Muscle of leg (tissue), 3 donors: ENCODE measurements at regions not wholly inside any gene's neighbourhood (a gene's known extent, or its start where the extent isn't known, plus 50 kb on each side); places are given as distances from the start of the nearest gene placed in this dataset.
A peak's percentile ranks its signal among the peaks of the same experiment; 100 is the strongest.
"Not testable (repeated sequence)": the region's sequence is repeated elsewhere in the genome, so short reads cannot be mapped to it uniquely, and the experiment has no call there.

Experiments used
- DNase-seq: peaks from one replicate; pipeline ENCODE4 v3.0.0; 2013
- H3K27ac ChIP-seq: one replicate; pipeline ENCODE4 v1.5.1; 2013; ENCODE audit warnings: mild to moderate bottlenecking, low read length, control low read depth
- H3K27me3 ChIP-seq: one replicate; pipeline ENCODE4 v1.6.1; 2013; ENCODE audit warnings: low read length; ENCODE audit not compliant: control insufficient read depth, insufficient read depth
- H3K36me3 ChIP-seq: one replicate; pipeline ENCODE4 v1.6.1; 2013; ENCODE audit warnings: low read length; ENCODE audit not compliant: control insufficient read depth, insufficient read depth
- H3K4me1 ChIP-seq: one replicate; pipeline ENCODE4 v1.6.1; 2013; ENCODE audit warnings: low read length; ENCODE audit not compliant: control insufficient read depth, insufficient read depth
- H3K4me3 ChIP-seq: one replicate; pipeline ENCODE4 v1.5.1; 2013; ENCODE audit warnings: low read length, control low read depth
- H3K9me3 ChIP-seq: replicated peaks from 2 replicates; pipeline ENCODE4 v1.6.1; 2013; ENCODE audit warnings: low read depth, low read length; ENCODE audit not compliant: control insufficient read depth
- whole genome bisulfite sequencing: methylation state at CpG from one replicate; pipeline ENCODE4 v1.1.5; 2013; ENCODE audit warnings: missing lambda C conversion rate; ENCODE audit not compliant: insufficient coverage; 5-methylcytosine and 5-hydroxymethylcytosine counted together

DNA sequence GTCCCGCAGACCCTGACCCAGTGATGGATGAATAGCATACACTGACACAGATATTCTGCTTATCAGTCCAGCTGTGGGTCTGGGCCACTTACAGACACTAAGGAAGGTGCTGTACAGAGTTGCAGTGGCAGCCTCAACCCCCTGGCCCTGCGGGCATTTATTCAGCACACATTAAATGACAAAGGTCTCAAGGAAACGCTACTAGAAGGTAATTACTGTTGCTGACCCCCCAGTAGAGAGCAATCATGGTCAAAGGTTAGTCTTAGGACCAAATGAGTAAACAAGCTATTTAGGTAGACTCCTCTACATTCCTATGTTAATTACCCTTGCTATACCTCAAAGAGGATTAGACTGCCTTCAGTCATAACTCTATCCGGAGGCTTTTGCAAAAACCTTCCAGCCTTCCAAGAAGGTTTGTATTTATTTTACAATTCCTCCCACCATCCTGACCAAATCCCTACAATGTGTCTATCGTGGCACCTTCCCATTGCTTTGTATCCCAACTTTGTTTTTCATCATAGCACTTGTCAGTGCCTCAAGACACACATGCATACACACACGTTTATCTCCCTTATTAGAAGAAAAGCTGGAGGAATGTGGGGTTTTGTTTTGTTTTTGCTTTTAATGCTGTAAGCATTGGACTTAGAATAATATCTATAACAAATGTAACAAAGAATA, 227.9 kb downstream of the PYDC2 start:
- Histone ChIP-seq H3K4me3 (no peak overlapping the region), H3K27ac (no peak overlapping the region), H3K4me1 (no peaks in the 10 kb centered on the region), H3K27me3 (no peaks in the 10 kb centered on the region), H3K9me3 (no peaks in the 10 kb centered on the region), H3K36me3 (no peaks in the 10 kb centered on the region)
- 33% methylated on average over 2 of the region's 6 CpGs for WGBS
- no peak for DNase-seq

DNA sequence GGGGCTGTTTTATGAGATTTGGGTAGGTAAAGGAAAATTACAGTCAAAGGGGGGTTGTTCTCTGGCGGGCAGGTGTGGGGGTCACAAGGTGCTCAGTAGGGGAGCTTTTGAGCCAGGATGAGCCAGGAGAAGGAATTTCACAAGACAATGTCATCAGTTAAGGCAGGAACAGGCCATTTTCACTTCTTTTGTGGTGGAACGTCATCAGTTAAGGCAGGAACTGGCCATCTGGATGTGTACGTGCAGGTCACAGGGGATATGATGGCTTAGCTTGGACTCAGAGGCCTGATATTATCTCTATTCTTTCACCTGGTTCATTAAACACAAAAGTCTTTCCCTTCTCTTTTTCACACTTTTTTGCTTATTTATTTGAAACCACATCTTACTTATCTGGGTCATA, 230.2 kb downstream of the PYDC2 start:
- H3K27me3 ChIP-seq, DNase-seq, H3K9me3 ChIP-seq, H3K27ac ChIP-seq, H3K4me3 ChIP-seq, H3K36me3 ChIP-seq, H3K4me1 ChIP-seq: not testable (repeated sequence)
- WGBS = no CpG with 5 or more reads among the region's 3 CpGs

- WGBS = no CpG with 5 or more reads among the region's 7 CpGs
- Histone ChIP-seq H3K36me3 (no peaks in the 10 kb centered on the region), H3K27me3 (no peaks in the 10 kb centered on the region), H3K27ac (no peak overlapping the region), H3K9me3 (no peaks in the 10 kb centered on the region), H3K4me1 (no peaks in the 10 kb centered on the region), H3K4me3 (no peak overlapping the region)
- no peak for DNase-seq
Measured at GRCh38 chr3:191695131-191695814, 234.3 kb downstream of the PYDC2 start.

GRCh38 chr3:191695815-191696153, 234.8 kb downstream of the PYDC2 start:
- Histone ChIP-seq H3K36me3 (no peaks in the 10 kb centered on the region), H3K27me3 (no peaks in the 10 kb centered on the region), H3K4me3 (no peak overlapping the region), H3K4me1 (no peaks in the 10 kb centered on the region), H3K27ac (no peak overlapping the region), H3K9me3 (no peaks in the 10 kb centered on the region)
- no peak for DNase-seq

GRCh38 chr3:191696348-191696747, 235.4 kb downstream of the PYDC2 start:
- Histone ChIP-seq H3K9me3 (no peaks in the 10 kb centered on the region), H3K4me3 (no peak overlapping the region), H3K4me1 (no peaks in the 10 kb centered on the region), H3K27ac (no peak overlapping the region), H3K27me3 (no peaks in the 10 kb centered on the region), H3K36me3 (no peaks in the 10 kb centered on the region)
- DNase-seq = no peak

DNA sequence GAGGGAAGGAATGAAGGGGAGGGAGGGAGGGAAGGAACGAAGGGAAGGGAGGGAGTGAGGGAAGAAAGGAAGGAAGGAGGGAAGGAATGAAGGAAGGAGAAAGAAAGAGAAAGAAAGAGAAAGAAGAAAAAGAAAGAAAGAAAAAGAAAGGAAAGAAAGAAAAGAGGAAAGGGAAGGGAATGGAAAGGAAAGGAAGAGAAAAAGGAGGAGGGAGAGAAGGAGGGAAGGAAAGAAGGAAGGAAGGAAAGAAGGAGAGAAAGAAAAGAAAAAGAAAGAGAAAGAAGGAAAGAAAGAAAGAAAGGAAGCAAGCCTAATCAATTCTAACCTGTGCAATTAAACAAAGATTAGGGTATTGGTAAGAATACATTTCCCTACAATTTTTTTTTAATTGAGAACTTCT, 238.6 kb downstream of the PYDC2 start:
- no peak for DNase-seq
- H3K9me3 ChIP-seq = peaks cover 6% of the 10 kb centered on the region
- WGBS = 72% methylated on average over 1 of the region's 1 CpG

DNA sequence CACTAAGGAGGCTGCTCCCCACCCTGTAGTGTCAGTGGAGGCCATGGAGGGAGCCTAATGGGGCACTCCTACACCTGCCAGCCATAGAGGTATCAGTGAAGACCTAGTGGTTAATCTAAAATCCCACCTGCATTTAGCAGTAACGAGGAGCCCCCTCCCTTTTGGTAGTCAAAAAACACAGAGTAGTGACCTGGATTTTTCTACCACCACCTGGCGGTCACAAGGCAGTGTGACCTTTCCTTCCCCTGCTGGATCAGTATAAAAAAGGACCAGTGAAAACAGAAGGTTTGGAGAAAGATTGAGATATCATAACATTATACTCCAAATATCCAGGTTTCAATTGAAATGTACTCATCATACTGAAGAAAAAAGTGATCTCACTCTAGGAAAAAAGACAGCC, 241.2 kb downstream of the PYDC2 start:
- no peak for DNase-seq
- Histone ChIP-seq H3K36me3 (no peaks in the 10 kb centered on the region), H3K4me1 (no peaks in the 10 kb centered on the region), H3K4me3 (no peak overlapping the region), H3K27me3 (no peaks in the 10 kb centered on the region), H3K27ac (no peak overlapping the region), H3K9me3 (peaks cover 6% of the 10 kb centered on the region)
- no CpG with 5 or more reads among the region's 2 CpGs for WGBS

More for the DNA sequence above, 238.6 kb downstream of the PYDC2 start:
- Histone ChIP-seq H3K27me3 (no peaks in the 10 kb centered on the region), H3K36me3 (no peaks in the 10 kb centered on the region), H3K27ac (no peak overlapping the region), H3K4me3 (no peak overlapping the region), H3K4me1 (no peaks in the 10 kb centered on the region)

GRCh38 chr3:191707817-191708216, 246.9 kb downstream of the PYDC2 start:
- Histone ChIP-seq H3K4me1 (no peaks in the 10 kb centered on the region), H3K9me3 (peaks cover 3% of the 10 kb centered on the region), H3K36me3 (no peaks in the 10 kb centered on the region), H3K27me3 (no peaks in the 10 kb centered on the region), H3K27ac (no peak overlapping the region), H3K4me3 (no peak overlapping the region)
- 76% methylated on average over 3 of the region's 6 CpGs for WGBS
- DNase-seq = no peak

DNA sequence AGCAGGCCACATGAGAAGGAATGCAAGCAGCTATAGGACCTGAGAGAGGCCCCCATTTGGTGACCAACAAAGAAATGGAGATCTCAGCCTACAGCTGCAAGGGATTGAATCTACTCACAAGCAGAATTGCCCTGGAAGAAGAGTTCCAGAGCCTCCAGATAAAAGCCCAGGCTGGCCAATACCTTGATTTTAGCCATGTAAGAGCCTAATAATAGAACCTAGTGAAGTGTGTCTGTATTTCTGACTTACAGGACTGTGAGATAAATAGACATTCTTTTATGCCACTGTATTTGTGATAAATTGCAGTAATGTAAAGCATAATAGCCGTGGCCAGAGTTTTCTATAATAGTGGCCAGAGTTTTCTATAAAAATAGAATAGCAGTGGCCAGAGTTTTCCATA, 254.6 kb downstream of the PYDC2 start:
- Histone ChIP-seq H3K4me3 (no peak overlapping the region), H3K9me3 (no peaks in the 10 kb centered on the region), H3K27me3 (no peaks in the 10 kb centered on the region), H3K4me1 (no peaks in the 10 kb centered on the region), H3K36me3 (no peaks in the 10 kb centered on the region), H3K27ac (no peak overlapping the region)
- DNase-seq = no peak
- no CpG with 5 or more reads among the region's 1 CpG for WGBS

DNA sequence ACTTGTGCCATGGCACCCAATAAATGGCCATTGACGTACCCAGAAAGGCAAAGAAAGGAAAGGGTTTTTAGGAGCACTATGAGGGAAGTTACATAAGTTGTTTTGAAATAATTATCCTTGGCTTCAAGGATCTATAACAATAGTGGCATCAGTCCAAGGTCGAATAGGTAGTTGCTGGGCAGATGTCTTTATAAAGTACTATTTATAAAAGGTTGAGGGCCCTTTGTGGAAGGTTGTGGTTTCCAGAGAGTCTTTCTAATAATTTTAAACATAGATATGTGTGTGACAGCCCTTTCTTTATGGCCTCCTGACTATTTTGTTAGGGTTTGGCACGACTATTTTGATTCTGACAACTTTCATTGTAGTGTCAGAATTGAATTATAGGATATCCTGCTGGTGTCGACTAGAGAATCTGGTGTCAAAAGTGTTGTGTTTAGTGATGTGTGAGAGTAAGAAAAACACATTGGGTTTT, 260.5 kb downstream of the PYDC2 start:
- Histone ChIP-seq H3K4me1 (no peaks in the 10 kb centered on the region), H3K27me3 (no peaks in the 10 kb centered on the region), H3K27ac (peak overlapping the region; percentile 37), H3K4me3 (no peak overlapping the region), H3K36me3 (no peaks in the 10 kb centered on the region), H3K9me3 (no peaks in the 10 kb centered on the region)
- DNase-seq = peak; percentile 22
- no CpG with 5 or more reads among the region's 4 CpGs for WGBS

GRCh38 chr3:191721990-191722389, 261.0 kb downstream of the PYDC2 start:
- Histone ChIP-seq H3K27me3 (no peaks in the 10 kb centered on the region), H3K36me3 (no peaks in the 10 kb centered on the region), H3K4me3 (no peak overlapping the region), H3K27ac (peak overlapping the region; percentile 37), H3K9me3 (no peaks in the 10 kb centered on the region), H3K4me1 (no peaks in the 10 kb centered on the region)
- no peak for DNase-seq
- WGBS = 70% methylated on average over 1 of the region's 1 CpG
